H1 (cell line): ENCODE measurements at regions not wholly inside any gene's neighbourhood (a gene's known extent, or its start where the extent isn't known, plus 50 kb on each side); places are given as distances from the start of the nearest gene placed in this dataset.

Source experiments
- CTCF ChIA-PET: fragments of 300-600 bp; sonication (Branson Sonifier 250); formaldehyde crosslinking; loops from one replicate; lab custom pipeline; 2021; ENCODE audit not compliant: partially characterized antibody; lab: Charles Lee
- POLR2A ChIA-PET: fragments of 300-600 bp; sonication (Branson Sonifier 250); formaldehyde crosslinking; loops from one replicate; lab custom pipeline; 2021; ENCODE audit warnings: inconsistent platforms; ENCODE audit not compliant: partially characterized antibody; lab: Charles Lee
- DNase-seq, 2 experiments: peaks; one replicate each; pipeline versions ENCODE4 v3.0.0 to v3.0.0-alpha.2; 2010 to 2022; ENCODE audit warnings: low spot score in 2 of 2, low read depth in 1 of 2, mixed read lengths in 1 of 2
- FAIRE-seq: peaks from 2 replicates; lab custom pipeline; 2011; peaks lifted over from hg19 to GRCh38; lab: Jason Lieb, UNC
- H2AFZ ChIP-seq: 2 replicates; pipeline ENCODE4 v1.8.1; 2012; ENCODE audit warnings: low read length, inconsistent platforms
- H2AK5ac ChIP-seq: 2 replicates; pipeline ENCODE4 v1.6.1; 2013; ENCODE audit warnings: low read depth, low read length
- H2BK120ac ChIP-seq: replicated peaks from 2 replicates; pipeline ENCODE3; 2013; ENCODE audit warnings: low read depth, low read length, inconsistent platforms
- H2BK12ac ChIP-seq: 2 replicates; pipeline ENCODE4 v1.6.1; 2013; ENCODE audit warnings: low read depth, low read length
- H2BK15ac ChIP-seq: 2 replicates; pipeline ENCODE4 v1.6.1; 2013; ENCODE audit warnings: low read length
- H2BK20ac ChIP-seq: 2 replicates; pipeline ENCODE4 v1.6.1; 2013; ENCODE audit warnings: low read length
- H2BK5ac ChIP-seq: 2 replicates; pipeline ENCODE4 v1.6.1; 2013; ENCODE audit warnings: low read depth, low read length
- H3K14ac ChIP-seq: 2 replicates; pipeline ENCODE4 v1.6.1; 2013; ENCODE audit warnings: inconsistent platforms; ENCODE audit not compliant: insufficient read length
- H3K18ac ChIP-seq: 2 replicates; pipeline ENCODE4 v1.6.1; 2013; ENCODE audit warnings: low read length; ENCODE audit errors: extremely low read depth
- H3K23ac ChIP-seq: 2 replicates; pipeline ENCODE4 v1.6.1; 2013; ENCODE audit warnings: inconsistent platforms; ENCODE audit not compliant: insufficient read length
- H3K23me2 ChIP-seq: 2 replicates; pipeline ENCODE4 v1.6.1; 2013; ENCODE audit warnings: low read depth, low read length
- H3K27ac ChIP-seq: 2 replicates; pipeline ENCODE4 v1.6.1; 2011; ENCODE audit warnings: low read depth, low read length, inconsistent platforms
- H3K27me3 ChIP-seq, 4 experiments: replicated peaks in 1 of 4; 1 replicate in 1 of 4; 2 replicates in 3 of 4; pipeline versions ENCODE4 v1.6.1 to v1.8.1; 2011 to 2013; ENCODE audit warnings: low read length in 3 of 4, mild to moderate bottlenecking in 3 of 4, inconsistent platforms in 2 of 4, mixed read lengths in 2 of 4, moderate library complexity in 1 of 4; ENCODE audit not compliant: control insufficient read depth in 3 of 4, insufficient read depth in 3 of 4; ENCODE audit errors: extremely low read depth in 1 of 4
- H3K36me3 ChIP-seq, 4 experiments: 2 replicates each; pipeline versions ENCODE4 v1.6.1 to v1.8.1; 2011 to 2013; ENCODE audit warnings: mild to moderate bottlenecking in 4 of 4, low read length in 3 of 4, moderate library complexity in 2 of 4, control low read depth in 1 of 4, inconsistent platforms in 1 of 4; ENCODE audit not compliant: insufficient read depth in 4 of 4, control insufficient read depth in 2 of 4
- H3K4ac ChIP-seq: replicated peaks from 2 replicates; pipeline ENCODE3; 2013; ENCODE audit warnings: low read length, low read depth, mixed read lengths, inconsistent platforms; ENCODE audit not compliant: insufficient read length
- H3K4me1 ChIP-seq, 4 experiments: replicated peaks in 1 of 4; 1 replicate in 1 of 4; 2 replicates in 3 of 4; pipeline versions ENCODE4 v1.6.1 to v1.8.1; 2011 to 2013; ENCODE audit warnings: low read length in 3 of 4, inconsistent platforms in 2 of 4, mixed read lengths in 1 of 4; ENCODE audit not compliant: insufficient read depth in 4 of 4, control insufficient read depth in 3 of 4
- H3K4me2 ChIP-seq, 2 experiments: 2 replicates each; pipeline versions ENCODE4 v1.6.1 to v1.8.1; 2011 to 2013; ENCODE audit warnings: low read depth in 2 of 2, low read length in 2 of 2, control low read depth in 1 of 2, inconsistent platforms in 1 of 2, mild to moderate bottlenecking in 1 of 2; ENCODE audit not compliant: insufficient read depth in 1 of 2
- H3K4me3 ChIP-seq, 4 experiments: fragments of 200-600, 300-600 bp in 1 of 4; sonication (generic), shearing (Covaris generic), sonication (Bioruptor Twin) in 1 of 4; 2 replicates each; pipeline versions ENCODE4 v1.5.1 to v1.8.1; 2011 to 2016; ENCODE audit warnings: low read length in 4 of 4, low read depth in 3 of 4, control low read depth in 2 of 4, inconsistent platforms in 2 of 4, mild to moderate bottlenecking in 2 of 4, mixed read lengths in 1 of 4, moderate library complexity in 1 of 4; ENCODE audit not compliant: insufficient read depth in 2 of 4; ENCODE audit errors: extremely low read depth in 1 of 4
- H3K56ac ChIP-seq: replicated peaks from 2 replicates; pipeline ENCODE3; 2013; ENCODE audit warnings: low read depth, mild to moderate bottlenecking, mixed read lengths, low read length, inconsistent platforms; ENCODE audit not compliant: insufficient read length
- H3K79me1 ChIP-seq: 2 replicates; pipeline ENCODE4 v1.6.1; 2013; ENCODE audit warnings: low read depth, low read length, control low read depth
- H3K79me2 ChIP-seq, 2 experiments: 2 replicates each; pipeline versions ENCODE4 v1.6.1 to v1.8.1; 2012 to 2013; ENCODE audit warnings: low read length in 2 of 2, mild to moderate bottlenecking in 2 of 2, inconsistent platforms in 1 of 2; ENCODE audit not compliant: insufficient read depth in 2 of 2, control insufficient read depth in 1 of 2
- H3K9ac ChIP-seq, 4 experiments: replicated peaks in 1 of 4; 1 replicate in 1 of 4; 2 replicates in 3 of 4; pipeline versions ENCODE4 v1.6.1 to v1.8.1; 2011 to 2013; ENCODE audit warnings: low read depth in 3 of 4, low read length in 3 of 4, control low read depth in 2 of 4, mild to moderate bottlenecking in 2 of 4, moderate library complexity in 2 of 4, inconsistent platforms in 1 of 4; ENCODE audit errors: extremely low read depth in 1 of 4
- H3K9me3 ChIP-seq, 2 experiments: 2 replicates each; pipeline versions ENCODE4 v1.6.1 to v1.8.1; 2012 to 2013; ENCODE audit warnings: mild to moderate bottlenecking in 2 of 2, moderate library complexity in 2 of 2, control low read depth in 1 of 2, inconsistent platforms in 1 of 2, low read depth in 1 of 2, low read length in 1 of 2, mixed read lengths in 1 of 2; ENCODE audit not compliant: insufficient read depth in 2 of 2
- H4K20me1 ChIP-seq, 2 experiments: replicated peaks in 1 of 2; 2 replicates each; pipeline versions ENCODE3 to v1.8.1; 2011 to 2013; ENCODE audit warnings: inconsistent platforms in 2 of 2, low read length in 2 of 2, mild to moderate bottlenecking in 1 of 2; ENCODE audit not compliant: insufficient read depth in 2 of 2, control insufficient read depth in 1 of 2
- H4K5ac ChIP-seq: 2 replicates; pipeline ENCODE4 v1.6.1; 2013; ENCODE audit warnings: low read length, low read depth, mixed read lengths, inconsistent platforms; ENCODE audit not compliant: insufficient read length
- H4K8ac ChIP-seq: 2 replicates; pipeline ENCODE4 v1.8.0; 2013; ENCODE audit warnings: mild to moderate bottlenecking, moderate library complexity, low read length, inconsistent platforms; ENCODE audit not compliant: insufficient read depth; ENCODE audit errors: extremely low read depth
- H4K91ac ChIP-seq: replicated peaks from 2 replicates; pipeline ENCODE3; 2013; ENCODE audit warnings: low read length, mixed read lengths, inconsistent platforms; ENCODE audit not compliant: insufficient read length
- CHD2 ChIP-seq: IDR thresholded peaks from 2 replicates; pipeline ENCODE4 v1.6.1; 2012; ENCODE audit warnings: low read length, improper control_type of control experiment
- CTBP2 ChIP-seq: IDR thresholded peaks from 2 replicates; pipeline ENCODE4 v1.7.0; 2011; ENCODE audit warnings: borderline replicate concordance, mild to moderate bottlenecking, moderate library complexity, mixed read lengths, low read length; ENCODE audit not compliant: insufficient read depth, insufficient read length
- GABPA ChIP-seq: IDR thresholded peaks from 2 replicates; pipeline ENCODE4 v1.6.1; 2011; ENCODE audit warnings: mild to moderate bottlenecking, low read length, moderate library complexity, borderline replicate concordance; ENCODE audit not compliant: insufficient read depth
- JUN ChIP-seq: IDR thresholded peaks from 2 replicates; pipeline ENCODE4 v1.6.1; 2011; ENCODE audit warnings: low read depth, mild to moderate bottlenecking, improper control_type of control experiment, low read length
- NANOG ChIP-seq: IDR thresholded peaks from 2 replicates; pipeline ENCODE4 v1.6.1; 2011; ENCODE audit warnings: low read length, low read depth, mild to moderate bottlenecking, inconsistent platforms; ENCODE audit not compliant: insufficient read depth, poor library complexity, severe bottlenecking
- PHF8 ChIP-seq: fragments of 200-600 bp; sonication (generic); conservative IDR thresholded peaks from 2 replicates; pipeline ENCODE4 v1.7.1; 2012; ENCODE audit warnings: low read depth, mild to moderate bottlenecking, inconsistent platforms, low read length, moderate library complexity
- POU5F1 ChIP-seq: IDR thresholded peaks from 2 replicates; pipeline ENCODE4 v1.6.1; 2011; ENCODE audit warnings: low read depth, mild to moderate bottlenecking, low read length, moderate library complexity
- RBBP5 ChIP-seq: IDR thresholded peaks from 2 replicates; pipeline ENCODE4 v1.7.1; 2012; ENCODE audit warnings: low read depth, mild to moderate bottlenecking, inconsistent platforms, low read length, moderate library complexity, borderline replicate concordance
- SIRT6 ChIP-seq: IDR thresholded peaks from one replicate; pipeline ENCODE4 v1.7.1; 2012; ENCODE audit warnings: low read length, inconsistent platforms
- SP2 ChIP-seq: IDR thresholded peaks from 2 replicates; pipeline ENCODE4 v1.6.1; 2012; ENCODE audit warnings: mild to moderate bottlenecking, low read length, inconsistent platforms
- SUZ12 ChIP-seq: fragments of 200-600 bp; sonication (generic); IDR thresholded peaks from 2 replicates; pipeline ENCODE4 v1.6.1; 2012; ENCODE audit warnings: mild to moderate bottlenecking, inconsistent platforms, low read length, moderate library complexity, mixed read lengths
- TEAD4 ChIP-seq: IDR thresholded peaks from 2 replicates; pipeline ENCODE4 v1.6.1; 2012; ENCODE audit warnings: low read depth, low read length, inconsistent platforms, mixed read lengths
- WGBS, 2 experiments: shearing (Covaris generic) in 1 of 2; methylation state at CpG; one replicate each; pipeline versions ENCODE4 v1.1.6 to v1.1.7; 2013 to 2015; ENCODE audit warnings: low lambda C conversion rate in 2 of 2, mixed read lengths in 2 of 2, inconsistent platforms in 1 of 2, low coverage in 1 of 2, missing lambda C conversion rate in 1 of 2; ENCODE audit not compliant: insufficient replicate concordance in 2 of 2, insufficient coverage in 1 of 2, insufficient read length in 1 of 2; ENCODE audit errors: extremely low coverage in 1 of 2, missing lambda C conversion rate in 1 of 2; 5-methylcytosine and 5-hydroxymethylcytosine counted together

DNA sequence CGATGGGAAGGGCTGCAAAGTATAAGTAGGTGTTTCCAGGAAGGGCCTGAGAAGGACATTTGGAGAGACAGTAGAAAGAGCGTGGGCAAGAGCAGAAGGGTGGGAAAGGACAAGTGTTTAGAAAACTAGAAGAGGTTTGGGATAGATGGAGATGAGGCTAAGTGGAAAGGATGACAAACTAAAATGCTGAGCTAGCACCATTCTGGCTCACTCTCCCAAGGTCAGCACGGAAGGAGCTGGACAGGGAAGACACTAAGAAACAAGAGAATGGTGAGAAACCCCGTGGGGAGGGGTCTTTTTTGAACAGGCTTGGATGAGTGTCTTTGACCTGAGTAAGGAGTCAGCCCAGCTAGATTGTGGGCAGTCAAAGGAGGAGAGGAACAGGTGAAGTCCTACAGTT is 286.0 kb downstream of the CDK5RAP2 start:
- no peak overlapping the region for H4K91ac ChIP-seq
- no peak overlapping the region for H3K23ac ChIP-seq
- no peak overlapping the region for H4K8ac ChIP-seq
- CTCF ChIA-PET, result interaction anchor here (1.7 kb wide), 1 partner anchor 10 kb away, joined by 3 read pairs; no protein-coding TSS in a partner anchor
- no peak overlapping the region for H3K4ac ChIP-seq
- no peaks in the 10 kb centered on the region for H4K20me1 ChIP-seq
- H2AK5ac ChIP-seq, result no peak overlapping the region
- no peak overlapping the region for H2BK15ac ChIP-seq
- H3K9me3 ChIP-seq, result no peaks in the 10 kb centered on the region
- TF ChIP-seq POU5F1 (no peak), JUN (no peak), TEAD4 (no peak), SIRT6 (no peak), CTBP2 (no peak), RBBP5 (no peak), SUZ12 (no peak), GABPA (no peak), SP2 (no peak), NANOG (no peak), PHF8 (no peak), CHD2 (no peak)
- TF ChIP-seq, all 59 proteins: peak for 0
- no peaks in the 10 kb centered on the region for H3K27me3 ChIP-seq
- 95% methylated on average over 4 of the region's 4 CpGs; no CpG with 5 or more reads in 1 of the 2 experiments for WGBS, 2 experiments
- H3K23me2 ChIP-seq, result peaks cover 3% of the 10 kb centered on the region; the same call in 1 of the 2 replicates
- POLR2A ChIA-PET, result no interaction called here
- H3K4me1 ChIP-seq, result peaks cover 0 to 3% (median 0%) of the 10 kb centered on the region in 4 experiments; a peak in 1 of 7 replicates
- no peak overlapping the region for H2BK20ac ChIP-seq
- H2BK5ac ChIP-seq, result no peak overlapping the region
- H3K4me2 ChIP-seq, result no peak overlapping the region
- FAIRE-seq (no peak), DNase-seq (no peak)
- no peak overlapping the region for H2BK120ac ChIP-seq
- no peak overlapping the region for H3K56ac ChIP-seq
- no peak overlapping the region for H3K14ac ChIP-seq
- H3K18ac ChIP-seq, result no peak overlapping the region
- no peak overlapping the region for H4K5ac ChIP-seq
- H3K79me2 ChIP-seq, result no peaks in the 10 kb centered on the region
- no peaks in the 10 kb centered on the region for H3K79me1 ChIP-seq
- no peak overlapping the region for H3K4me3 ChIP-seq
- H3K36me3 ChIP-seq, result no peaks in the 10 kb centered on the region
- no peak overlapping the region for H3K27ac ChIP-seq
- H3K9ac ChIP-seq, result no peak overlapping the region
- no peak overlapping the region for H2BK12ac ChIP-seq
- H2AFZ ChIP-seq, result no peak overlapping the region
